Astrocyte of the hippocampus (primary cell): ENCODE measurements at regions not wholly inside any gene's neighbourhood (a gene's known extent, or its start where the extent isn't known, plus 50 kb on each side); places are given as distances from the start of the nearest gene placed in this dataset.
"Not testable (repeated sequence)": the region's sequence is repeated elsewhere in the genome, so short reads cannot be mapped to it uniquely, and the experiment has no call there.

ENCODE experiments used
- DNase-seq: peaks from one replicate; pipeline ENCODE4 v3.0.0; 2011; ENCODE audit warnings: low read depth, low spot score

DNA sequence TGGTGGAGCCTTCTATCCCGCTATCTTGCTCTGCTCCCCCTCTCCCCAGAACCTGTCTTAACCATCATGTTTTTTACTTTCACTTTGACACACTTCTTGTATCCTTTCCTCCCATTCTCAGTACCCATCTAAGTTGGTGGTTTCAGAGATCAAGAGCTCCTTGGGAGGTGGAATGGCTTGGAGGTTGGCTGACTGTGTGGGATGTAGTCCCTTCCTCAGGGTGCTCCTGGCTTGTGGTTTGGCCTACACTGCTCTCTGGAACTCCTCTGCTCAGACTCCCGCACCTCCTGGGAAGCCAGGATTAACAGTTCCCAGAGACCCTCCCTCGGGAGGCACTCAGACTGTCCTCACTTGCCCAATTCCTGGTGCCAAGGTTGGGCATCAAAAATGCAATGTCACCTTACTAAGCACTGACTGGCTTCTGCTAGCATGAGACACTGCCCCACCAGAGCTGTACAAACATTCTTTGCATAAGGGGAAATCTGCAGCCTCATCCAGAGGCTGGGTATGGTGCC, 93.1 kb upstream of the NAMPT start:
- DNase-seq, result peak; percentile 1

DNA sequence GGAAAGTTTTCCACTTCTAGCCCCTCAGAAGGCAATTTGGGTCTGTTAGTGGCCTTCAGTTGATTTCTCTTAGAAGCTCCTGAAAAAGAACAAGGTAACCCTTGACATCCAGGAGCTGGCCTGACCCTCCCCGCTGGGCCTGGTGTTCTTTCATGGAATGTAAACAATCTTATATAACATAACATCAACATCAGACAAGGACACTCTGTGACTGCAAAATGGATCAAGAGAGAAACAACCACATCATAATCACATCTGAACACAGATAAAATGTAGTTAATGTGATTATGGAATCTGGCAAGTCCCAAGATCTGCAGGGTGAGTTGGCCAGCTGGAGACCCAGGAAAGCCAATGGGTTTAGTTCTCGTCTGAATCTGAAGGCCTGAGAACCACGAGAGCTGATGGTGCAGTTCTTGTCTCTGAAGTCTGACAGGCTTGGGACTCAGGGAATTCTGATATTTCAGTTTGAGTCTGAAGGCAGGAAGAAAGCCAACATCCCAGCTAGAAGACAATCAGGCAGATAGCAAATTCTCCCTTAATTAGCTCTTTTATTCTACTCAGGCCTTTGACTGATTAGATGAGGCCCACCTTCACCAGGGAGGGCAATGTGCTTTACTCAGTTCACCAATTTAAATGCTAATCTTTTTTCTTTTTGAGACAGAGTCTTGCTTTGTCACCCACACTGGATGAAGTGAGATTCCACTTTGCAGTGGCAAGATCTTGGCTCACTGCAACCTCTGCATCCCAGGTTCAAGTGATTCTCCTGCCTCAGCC, 91.4 kb upstream of the NAMPT start:
- no peak for DNase-seq

- DNase-seq, result no peak
Observed at GRCh38 chr7:106375499-106375898, 90.7 kb upstream of the NAMPT start.

DNA sequence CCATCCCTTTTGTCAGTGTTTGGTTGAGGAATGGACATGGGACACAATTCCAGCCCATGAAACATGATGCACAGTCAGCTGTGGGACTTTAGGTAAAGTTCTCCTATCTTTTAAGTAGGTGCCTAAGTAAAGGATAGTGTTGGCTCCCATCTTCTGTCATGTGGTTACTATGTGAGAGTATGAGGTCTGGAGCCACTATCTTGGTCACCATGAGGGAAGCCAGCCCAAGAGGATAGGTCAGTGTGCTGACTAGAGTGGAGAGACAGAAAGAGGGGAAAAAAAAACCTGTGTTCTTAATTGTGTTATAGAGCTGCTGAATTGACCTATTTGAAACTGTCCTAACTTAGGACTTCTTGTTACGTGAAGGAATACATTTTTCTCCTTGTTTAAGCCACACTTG, 89.7 kb upstream of the NAMPT start:
- DNase-seq, result no peak

DNA sequence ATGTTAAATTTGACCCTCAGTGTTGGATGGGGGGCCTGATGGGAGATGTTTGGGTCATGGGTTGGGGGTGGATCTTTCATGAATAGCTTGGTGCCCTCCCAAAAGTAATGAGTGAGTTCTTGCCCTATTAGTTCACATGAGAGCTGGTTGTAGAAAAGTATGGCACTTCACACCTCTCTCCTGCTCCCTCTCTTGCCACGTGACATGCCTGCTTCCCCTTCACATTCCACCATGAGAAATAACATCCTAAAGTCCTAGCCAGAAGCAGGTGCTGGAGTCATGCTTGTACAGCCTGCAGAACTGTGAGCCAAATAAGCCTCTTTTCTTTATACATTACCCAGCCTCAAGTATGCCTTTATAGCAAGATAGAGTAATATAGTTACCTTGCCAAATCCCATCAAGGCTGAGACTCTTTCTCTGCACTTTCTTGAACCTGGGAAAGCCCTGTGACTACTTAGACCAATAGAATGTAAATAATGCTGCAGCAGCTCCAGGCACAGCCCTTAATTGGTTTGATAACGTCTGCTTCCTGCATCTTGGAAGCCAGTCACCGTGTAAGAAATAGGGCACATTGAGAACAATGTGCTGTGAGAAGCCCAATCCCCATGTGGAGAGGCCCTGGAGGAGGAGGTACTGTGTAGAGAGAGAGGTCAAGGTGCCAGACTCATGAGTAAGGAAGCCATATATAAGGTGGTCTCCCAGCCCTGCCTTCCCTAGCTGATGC, 88.0 kb upstream of the NAMPT start:
- peak; percentile 5 for DNase-seq

DNA sequence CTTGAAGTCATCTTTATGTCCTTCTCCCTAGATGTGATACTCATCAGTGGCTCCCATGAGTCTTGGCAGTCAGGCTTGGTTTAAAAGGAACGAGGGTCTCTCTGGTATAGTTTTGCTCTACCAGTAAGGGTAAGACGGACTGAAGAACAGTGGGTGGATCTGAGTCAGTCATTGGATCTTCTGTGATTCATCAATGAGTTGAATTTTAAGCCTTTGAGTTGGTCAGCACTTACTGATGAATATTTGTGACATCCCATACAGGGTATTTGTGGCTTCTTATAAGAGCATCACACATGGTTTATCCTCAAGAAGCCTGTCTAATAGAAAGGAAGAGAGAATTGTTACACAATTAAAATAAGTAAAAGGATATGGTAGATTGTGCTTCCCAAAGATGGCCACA, 87.3 kb upstream of the NAMPT start:
- DNase-seq, result no peak

DNA sequence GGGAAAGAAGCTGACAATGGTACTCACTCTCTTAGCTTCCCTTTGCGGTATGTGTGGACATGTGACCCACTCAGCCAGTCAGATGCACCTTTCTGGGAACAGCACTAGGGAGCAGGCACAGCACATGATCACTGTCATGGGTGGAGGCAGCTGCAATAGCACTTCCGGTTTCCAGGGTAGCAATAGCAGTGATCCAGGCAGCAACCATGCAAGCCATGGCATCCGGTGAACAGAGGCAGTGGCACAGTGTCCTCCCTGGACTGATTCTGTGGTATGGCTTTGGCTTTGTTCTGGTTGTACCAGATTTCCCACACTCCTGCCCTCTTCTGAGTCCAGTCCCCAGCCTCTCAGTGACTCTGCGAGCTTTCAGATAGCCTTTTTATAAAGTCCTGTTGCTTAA, 86.8 kb upstream of the NAMPT start:
- no peak for DNase-seq

GRCh38 chr7:106370542-106370941, 85.8 kb upstream of the NAMPT start:
- DNase-seq, result no peak

DNA sequence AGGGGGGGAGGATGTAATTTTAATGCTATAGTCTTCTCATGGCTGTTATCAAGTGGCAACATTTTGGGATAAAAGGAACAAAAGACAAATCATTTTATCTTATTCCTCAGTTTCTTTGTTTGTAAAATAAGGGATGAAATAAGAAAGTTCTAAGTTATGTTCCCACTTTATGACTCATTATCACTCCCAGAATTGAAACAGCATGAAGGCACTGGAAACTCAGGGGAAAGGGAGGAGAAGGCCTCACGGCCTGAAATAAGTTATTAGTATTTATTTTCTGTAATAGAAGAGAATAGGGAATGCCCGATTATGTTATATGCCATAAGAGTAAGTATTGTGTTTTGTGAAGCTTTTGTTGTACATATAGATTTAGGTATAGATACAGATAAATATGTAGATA, 85.0 kb upstream of the NAMPT start:
- no peak for DNase-seq

- DNase-seq, result peak; percentile 63
Observed at GRCh38 chr7:106369352-106369751, 84.6 kb upstream of the NAMPT start.

DNA sequence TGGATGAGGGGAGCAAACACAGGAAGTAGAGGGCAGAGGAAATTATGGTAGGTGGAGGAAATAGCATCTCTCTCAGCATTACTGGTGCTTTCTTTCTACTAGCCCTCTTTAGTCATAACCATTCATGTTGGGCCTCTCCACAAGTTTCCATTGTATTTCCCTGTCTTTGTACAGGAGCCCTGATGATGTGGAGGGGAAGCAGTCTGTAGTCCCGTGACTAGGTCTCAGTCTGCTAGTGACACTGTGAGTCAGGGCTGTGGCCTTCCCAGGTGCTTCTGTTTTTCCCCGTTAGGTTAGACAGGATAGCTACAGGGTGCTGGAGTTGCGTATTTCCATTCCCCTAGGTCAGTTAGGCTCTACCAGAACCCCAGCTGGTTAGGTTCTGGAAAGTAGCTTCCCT, 82.9 kb upstream of the NAMPT start:
- DNase-seq, result no peak

DNA sequence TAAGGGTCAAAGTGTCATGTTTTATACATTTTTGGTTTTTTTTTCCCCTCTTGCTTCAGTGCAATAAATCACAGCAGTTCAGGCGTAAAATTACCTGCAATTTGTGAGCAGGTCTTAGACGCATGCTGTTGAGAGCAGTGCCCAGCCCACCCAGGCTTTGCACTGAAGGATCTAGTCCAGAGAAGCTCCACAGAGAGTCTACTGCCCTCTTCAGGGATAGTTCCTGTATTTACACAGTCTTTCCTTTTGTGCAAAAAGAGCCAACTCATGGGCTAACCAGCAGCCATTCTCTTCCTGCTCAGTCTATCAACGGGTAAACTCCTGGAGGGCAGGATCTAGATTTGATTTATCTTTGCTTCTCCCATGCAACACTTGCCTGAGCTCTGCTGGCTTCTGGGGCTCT, 82.2 kb upstream of the NAMPT start:
- DNase-seq, result no peak

- DNase-seq, result no peak
Observed at GRCh38 chr7:106365252-106366005, 80.6 kb upstream of the NAMPT start.

DNA sequence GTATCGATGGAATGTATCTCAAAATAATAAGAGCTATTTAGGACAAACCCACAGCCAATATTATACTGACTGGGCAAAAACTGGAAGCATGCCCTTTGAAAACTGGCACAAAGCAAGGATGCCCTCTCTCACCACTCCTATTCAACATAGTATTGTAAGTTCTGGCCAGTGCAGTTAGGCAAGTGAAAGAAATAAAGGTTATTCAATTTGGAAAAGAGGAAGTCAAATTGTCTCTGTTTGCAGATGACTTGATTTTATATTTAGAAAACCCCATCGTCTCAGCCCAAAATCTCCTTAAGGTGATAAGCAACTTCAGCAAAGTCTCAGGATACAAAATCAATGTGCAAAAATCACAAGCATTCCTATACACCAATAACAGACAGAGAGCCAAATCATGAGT, 77.7 kb upstream of the NAMPT start:
- DNase-seq, result not testable (repeated sequence)

DNA sequence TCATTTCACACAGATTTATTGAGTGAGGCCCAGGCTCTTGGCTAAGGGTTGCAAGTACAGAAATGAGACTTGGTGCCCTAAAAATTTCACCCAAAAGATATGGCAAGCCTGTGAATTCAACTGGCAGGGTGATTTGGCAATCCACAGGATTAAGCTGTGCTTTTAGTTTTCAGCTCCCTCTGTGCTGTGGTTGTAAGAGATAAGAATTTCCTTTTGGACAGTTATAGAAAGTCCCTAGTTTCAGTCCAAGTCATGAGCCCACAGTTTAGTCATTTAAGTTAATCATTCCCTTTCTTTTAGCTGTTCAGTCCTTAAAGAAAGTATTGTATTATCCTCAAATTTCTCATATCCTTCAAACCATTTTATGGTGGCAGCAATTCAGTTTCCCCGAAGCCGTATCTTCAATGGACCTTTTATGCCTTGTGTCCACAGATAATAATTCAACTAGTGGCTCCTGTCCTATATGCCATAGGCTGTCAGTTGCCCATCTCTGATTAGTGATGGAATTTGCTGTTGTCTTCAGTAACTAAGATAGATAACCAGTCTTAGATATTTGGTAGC, 73.4 kb upstream of the NAMPT start:
- DNase-seq, result peak; percentile 39

DNA sequence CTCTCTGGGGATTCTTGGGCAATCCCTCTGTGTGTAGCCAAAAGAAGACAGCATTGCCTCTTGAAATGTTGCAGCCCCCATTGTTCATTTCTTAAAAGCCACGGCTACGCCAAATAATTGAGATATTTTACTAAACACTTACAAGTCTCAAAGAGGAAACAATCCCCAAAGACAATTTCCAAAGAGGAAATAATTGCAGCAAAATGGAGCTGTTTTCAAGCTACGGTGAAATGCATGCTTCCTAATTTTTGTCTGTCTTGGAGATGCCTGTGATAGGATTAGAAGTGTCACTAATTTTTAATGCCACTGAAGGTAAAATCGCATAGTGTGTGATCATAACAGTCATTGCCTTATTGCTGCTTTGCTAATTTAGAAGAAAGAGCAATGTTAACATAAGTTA, 72.9 kb upstream of the NAMPT start:
- no peak for DNase-seq

- DNase-seq, result no peak
Observed at GRCh38 chr7:106354822-106355221, 70.0 kb upstream of the NAMPT start.

DNA sequence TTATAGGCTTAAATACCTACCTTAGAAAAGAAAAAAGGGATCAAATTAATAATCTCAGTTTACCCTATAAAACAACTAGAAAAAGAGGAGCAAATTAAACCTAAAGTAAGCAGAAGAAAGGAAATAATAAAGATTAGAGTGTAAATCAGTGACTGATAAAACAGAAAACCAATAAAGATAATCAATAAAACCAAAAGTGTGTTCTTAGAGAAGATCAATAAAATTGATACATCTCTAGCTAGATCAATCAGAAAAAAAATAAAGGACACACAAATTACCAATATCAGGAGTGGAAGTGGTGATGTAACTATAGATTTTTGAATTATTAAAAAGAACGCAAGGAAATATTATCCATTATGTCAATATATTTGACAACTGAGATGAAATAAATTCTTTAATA, 69.2 kb upstream of the NAMPT start:
- no peak for DNase-seq

- DNase-seq, result no peak
Observed at GRCh38 chr7:106348231-106348630, 63.4 kb upstream of the NAMPT start.

GRCh38 chr7:106347229-106347833, 62.5 kb upstream of the NAMPT start:
- DNase-seq, result no peak

- peak; percentile 66 for DNase-seq
Observed at GRCh38 chr7:106346678-106347217, 62.0 kb upstream of the NAMPT start.
